ENCODE measurements at regions not wholly inside any gene's neighbourhood (a gene's known extent, or its start where the extent isn't known, plus 50 kb on each side); places are given as distances from the start of the nearest gene placed in this dataset.

- no peak for DNase-seq
These were observed 275.2 kb downstream of the GXYLT1 start for GRCh38 chr12:41869432-41869831.

DNA sequence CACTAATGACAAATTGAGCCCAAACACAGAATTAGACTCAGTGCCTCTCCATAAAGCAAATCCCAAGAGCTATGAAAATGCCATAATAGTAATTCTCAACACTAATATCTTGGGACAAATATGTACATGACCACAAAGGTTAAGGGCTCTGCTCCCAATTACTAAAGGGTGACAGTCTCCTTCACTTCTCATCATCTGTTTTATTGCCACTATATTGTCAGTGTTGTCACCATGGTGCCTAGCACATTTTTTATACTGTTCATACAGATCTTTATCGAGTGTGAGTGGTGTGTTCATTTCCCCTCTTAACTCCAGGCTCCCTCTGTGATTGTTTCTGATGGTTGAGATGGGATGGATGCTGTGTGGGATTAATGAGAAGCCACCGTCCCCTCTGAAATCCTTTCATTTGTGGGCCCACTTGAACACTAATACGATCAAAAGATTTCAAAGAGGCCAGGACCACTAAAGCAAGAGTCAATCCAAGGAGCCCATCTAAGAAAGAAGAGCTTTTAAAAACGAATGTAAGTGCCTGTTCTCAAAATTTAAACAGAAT is 277.7 kb downstream of the GXYLT1 start:
- DNase-seq: no peak

DNA sequence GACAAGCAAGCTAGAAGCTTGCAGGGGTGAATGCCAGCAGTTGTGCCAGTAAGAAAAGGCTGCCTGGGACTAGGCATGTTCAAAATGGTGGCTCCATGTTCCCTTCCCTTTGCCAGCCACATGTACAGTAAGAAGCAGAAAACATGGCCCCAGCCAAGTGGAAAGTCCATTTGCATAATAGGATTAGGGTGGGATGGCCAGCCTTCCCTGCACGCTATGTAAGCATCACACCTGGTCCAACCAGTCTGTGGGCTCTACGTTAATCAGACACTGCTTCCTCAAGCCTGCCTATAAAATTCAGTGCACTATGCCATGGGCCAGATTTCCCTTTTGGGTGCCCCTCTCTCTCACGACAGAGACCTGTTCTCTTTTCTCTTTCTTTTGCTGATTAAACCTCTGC is 288.4 kb downstream of the GXYLT1 start:
- DNase-seq: no peak

- DNase-seq: no peak
These were observed 294.6 kb downstream of the GXYLT1 start for GRCh38 chr12:41850046-41850445.

DNA sequence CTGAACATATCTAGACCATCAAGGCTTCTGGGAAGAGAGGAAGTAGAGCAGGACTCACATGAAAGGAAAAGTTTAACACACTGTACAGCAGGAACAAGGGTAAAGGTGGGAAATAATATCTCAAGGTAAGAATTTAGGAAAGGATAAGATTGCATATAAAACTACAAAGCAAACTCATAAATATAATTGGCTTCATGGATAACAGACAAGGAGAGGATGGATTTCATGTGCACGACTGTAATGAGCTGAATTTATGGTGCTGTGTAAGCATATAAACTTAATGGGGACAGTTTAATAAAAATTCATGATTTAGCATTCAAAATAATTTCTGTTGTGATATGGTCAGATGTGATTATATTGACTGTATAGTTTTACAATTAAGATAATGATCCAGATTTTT is 298.0 kb downstream of the GXYLT1 start:
- DNase-seq: no peak

DNA sequence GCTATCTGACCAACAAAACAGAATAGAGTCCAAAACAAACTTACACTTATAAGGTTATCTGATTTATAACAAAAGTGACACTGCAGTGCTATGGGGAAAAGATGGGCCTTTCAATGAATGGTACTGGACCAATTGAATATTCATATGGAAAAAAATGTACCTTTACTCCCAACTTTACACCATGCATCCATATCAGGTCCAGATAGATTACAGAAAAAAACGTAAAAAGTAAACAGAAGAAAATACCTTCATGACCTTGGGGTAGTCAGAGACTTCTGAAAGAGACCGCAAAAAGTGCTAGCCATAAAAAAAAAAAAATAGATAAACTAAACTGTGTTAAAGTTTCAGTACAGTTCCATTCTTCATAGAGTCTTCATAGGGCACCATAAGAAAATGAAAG is 308.3 kb downstream of the GXYLT1 start:
- DNase-seq: no peak

DNA sequence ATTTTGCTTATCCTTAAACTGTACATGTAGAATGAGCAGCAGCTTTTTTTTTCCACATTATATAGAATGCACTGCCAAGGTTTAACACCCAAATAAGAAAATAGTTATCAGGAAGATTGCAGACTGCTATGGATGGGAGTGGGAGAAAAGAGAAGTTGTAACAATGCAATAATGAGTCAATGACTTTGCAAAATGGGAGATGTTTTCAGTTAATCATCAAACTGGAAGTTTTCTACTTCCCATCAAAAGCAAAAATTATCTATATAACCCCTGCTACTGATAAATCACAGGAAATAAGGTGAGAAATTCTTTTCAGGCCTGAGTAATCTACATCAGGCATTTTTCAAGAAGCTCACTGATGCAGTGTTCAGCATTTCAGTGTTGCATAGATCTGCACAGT is 309.1 kb downstream of the GXYLT1 start:
- DNase-seq: no peak

- no peak for DNase-seq
These were observed 324.7 kb downstream of the GXYLT1 start for GRCh38 chr12:41819948-41820347.

GRCh38 chr12:41804026-41804425 is 340.6 kb downstream of the GXYLT1 start:
- DNase-seq: no peak

DNA sequence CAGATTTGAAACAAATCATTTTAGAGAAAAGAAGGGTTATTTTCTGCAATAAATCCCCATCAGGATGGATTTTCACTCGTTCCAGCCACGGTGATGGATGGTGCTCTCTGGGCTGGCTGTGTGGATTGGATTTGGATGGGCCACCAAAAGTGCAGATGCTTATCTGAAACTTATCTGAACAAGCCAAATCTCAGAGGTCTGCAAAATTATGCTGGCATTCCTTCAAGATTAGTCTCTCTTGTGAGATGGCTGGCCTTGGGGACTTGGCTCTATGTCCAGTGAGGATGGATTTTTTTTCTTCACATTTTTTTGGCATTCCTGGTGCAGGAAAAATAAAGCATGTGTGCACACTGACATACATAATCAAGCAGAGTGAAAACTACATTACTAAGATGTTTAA is 341.9 kb downstream of the GXYLT1 start:
- no peak for DNase-seq

GRCh38 chr12:41801261-41801660 is 343.4 kb downstream of the GXYLT1 start:
- no peak for DNase-seq

DNA sequence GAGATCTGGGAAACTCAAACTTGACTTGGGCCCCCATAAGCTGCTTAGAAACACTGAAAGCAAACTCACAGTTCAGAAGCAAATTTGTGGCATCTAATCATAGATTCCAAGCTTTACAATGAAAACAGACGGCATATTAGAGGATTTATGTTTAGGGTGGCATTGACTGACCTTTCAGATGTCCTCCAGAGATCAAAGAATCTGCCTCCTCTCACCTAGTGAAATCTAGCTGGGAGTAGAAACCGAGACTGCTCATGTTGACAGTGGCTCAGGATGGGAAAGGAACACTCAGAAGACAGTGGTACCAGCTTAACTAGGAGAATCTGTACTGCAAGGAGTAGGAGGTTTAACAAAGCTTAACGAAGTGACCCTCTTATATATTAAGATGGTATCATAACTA is 345.0 kb downstream of the GXYLT1 start:
- DNase-seq: no peak

DNA sequence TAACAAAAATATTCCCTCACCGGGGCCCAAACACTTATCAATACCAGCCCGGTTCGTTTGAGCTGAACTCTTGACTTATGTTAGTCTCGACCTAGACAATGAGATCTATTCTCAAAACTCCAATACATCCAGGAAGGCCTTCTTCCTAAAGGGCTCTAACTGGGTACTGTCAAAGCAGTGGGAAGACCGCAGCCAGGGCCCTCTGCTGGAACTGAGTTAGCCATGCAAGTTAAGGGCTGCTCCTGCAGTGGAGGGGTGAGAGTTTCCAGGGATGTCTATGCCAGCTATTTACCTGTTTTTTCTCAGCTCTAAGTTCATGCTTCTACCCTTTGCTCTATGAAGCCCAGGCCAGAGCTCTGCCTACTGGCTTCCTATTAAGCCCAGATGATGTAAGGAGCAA is 348.8 kb downstream of the GXYLT1 start:
- no peak for DNase-seq

DNA sequence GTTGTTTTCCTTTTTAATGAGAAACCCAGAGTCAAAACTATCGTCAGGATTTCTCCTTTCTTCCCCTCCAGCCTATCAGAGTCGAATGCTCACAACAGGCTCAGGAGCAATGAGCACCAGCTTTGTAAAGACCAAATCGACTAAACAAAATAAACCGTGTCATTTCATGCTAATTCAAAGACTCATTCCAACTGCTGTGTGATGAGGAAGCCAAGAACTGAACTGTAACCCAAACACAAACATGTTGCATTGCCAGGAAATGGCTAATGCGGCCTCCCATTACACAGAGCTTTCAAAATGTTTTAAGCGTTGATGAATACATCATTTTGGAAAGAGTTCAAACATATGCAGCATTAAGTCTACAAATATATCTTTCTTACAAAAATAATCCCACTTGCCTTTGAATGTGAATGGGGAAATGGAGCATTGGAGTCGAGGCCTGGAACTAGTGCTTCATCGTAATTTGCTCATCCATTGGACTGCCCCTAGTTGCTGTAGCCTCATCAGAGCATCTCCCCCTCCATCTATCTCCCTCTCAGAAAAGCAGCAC is 349.5 kb downstream of the GXYLT1 start:
- no peak for DNase-seq

DNA sequence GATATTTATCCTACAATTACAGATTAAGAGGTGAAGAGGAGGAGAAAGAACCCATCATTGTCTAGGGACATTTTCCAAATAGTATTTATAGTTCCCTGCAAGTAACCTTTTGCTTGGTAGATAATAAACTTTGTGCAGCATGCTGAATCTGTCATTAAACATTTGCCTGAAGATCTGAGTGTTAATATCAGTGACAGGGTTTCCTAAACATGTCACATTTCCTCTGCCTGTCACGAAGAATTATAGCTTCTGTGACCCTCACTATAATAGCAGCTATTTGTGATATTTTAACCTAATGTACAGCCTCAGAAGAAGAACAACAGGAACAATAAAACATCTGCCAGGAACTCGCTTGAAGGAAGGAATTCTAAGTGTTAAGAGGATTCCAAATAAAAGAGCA is 350.3 kb downstream of the GXYLT1 start:
- DNase-seq: no peak

DNA sequence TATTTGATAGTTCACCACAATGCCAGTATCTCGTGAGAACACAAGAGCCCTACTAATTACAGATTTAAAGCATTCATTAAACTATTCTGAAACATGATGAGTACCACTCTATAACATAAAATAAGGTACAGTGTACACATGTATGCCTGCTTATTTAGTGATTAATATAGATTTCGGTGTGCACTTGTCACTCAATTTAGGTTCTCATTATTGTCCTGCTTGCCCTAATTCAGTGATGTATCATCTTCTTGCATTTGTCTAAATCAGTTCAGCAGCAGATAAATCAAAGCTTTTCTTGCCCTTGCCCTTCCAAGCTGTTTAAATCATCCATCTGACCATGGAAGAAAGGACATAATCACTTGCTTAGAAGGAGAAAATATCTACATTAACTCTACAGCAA is 359.7 kb downstream of the GXYLT1 start:
- DNase-seq: no peak

DNA sequence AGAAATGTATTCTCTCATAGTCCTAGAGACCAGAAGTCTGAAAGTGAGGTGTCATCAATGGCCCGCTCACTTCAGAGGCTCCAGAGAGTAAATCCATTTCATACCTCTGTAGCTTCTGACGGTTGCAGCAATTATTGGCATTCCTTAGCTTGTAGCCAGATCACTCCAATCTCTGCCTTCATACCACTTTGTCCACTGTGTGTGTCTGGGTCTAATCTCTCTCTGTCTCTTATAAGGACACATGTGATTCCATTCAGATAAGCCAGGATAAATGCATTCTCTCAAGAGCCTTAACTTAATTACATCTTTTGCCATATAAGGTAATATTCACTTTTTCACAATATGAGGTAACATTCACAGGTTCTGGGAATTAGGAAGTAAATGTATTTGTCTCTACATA is 365.7 kb downstream of the GXYLT1 start:
- no peak for DNase-seq

DNA sequence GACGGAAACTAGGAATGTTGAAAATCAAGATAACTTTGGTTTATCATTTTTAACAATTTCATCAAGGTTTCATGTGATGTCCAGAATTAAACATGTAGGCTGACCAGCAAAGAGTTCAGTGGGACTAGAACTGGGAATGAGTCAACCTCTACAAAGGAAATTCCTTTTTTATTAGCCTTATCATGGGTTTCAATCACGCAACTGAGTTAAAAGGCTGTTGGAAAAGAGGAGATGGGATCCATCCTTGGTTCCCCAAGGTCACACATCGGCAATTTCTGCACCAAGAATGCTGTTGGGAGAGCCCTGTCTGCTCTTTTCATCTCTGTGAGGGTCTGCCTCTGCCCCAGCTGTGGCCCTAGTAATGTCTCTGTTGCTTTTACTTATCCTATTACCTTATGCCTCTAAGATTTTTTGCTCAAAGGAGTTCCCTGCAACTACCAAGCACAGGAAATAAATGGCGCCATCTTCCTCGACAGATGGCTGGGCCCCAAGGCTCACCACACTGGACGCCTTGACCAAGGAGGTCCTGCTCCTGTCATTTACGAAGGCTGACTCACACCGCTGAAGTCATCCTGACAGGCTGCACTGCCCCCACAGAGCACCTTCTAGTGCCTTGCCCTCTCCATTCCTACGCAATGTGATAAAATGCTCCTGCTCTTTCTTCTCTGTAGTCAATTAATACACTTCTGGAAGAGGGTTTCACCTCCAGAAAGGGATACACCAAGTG is 367.4 kb downstream of the GXYLT1 start:
- DNase-seq: no peak

GRCh38 chr12:41772478-41772877 is 372.2 kb downstream of the GXYLT1 start:
- no peak for DNase-seq

- DNase-seq: no peak
These were observed 374.9 kb downstream of the GXYLT1 start for GRCh38 chr12:41769810-41770209.

GRCh38 chr12:41768456-41768855 is 376.2 kb downstream of the GXYLT1 start:
- no peak for DNase-seq

DNA sequence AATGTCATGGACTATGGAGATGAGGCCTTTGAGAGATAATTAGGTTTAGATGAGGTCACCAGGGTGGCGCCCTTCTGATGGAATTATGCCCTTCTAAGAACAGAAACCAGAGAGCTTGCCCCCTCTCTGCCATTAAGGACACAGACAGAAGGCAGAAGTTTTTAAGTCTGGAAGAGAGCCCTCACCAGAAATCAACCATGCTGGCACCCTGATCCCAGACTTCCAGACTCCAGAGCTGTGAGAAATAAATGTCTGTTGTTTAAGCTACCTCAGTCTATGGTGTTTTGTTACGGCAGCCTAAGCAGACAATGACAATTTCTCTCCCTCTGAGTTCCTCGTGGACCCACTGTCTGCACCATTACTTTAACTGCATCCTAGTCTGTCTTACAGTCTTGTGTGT is 382.0 kb downstream of the GXYLT1 start:
- DNase-seq: no peak

DNA sequence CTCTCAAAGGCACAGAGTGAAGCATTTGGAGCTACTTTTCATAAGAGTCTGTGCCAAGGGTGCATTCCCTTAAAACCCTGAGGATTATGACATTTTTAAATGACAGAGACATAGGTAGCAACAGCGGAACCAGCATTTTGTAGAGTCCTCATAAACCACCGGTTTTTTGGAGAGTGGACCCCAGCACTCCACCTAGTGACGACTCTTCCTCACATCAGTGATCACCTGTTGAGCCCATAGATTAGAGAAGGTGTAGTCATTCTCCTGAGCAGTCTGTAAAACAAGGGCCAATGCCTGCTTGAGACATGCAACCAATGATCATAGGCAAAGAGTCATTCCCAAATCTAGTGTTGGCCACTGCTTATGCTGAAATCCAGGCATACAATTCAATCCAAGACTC is 399.1 kb downstream of the GXYLT1 start:
- DNase-seq: no peak

DNA sequence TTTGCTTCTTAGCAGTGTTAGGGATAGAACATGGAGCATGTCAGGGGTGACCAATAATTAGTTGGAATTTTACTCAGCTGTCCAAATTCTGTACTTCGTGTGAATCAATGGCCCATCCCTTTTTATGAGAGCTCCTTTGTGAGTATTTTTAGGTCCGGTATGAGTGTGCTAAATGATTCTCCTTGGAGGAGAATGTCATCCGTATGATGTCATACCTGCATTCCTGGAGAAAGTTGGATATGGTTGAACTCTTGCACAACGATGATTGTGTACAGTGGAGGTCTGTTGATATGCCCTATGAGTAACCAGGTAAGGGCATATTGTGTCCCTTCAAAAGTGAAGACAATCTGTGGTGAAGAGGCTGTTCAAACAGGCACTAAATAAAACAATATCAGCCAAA is 400.8 kb downstream of the GXYLT1 start:
- DNase-seq: no peak

DNA sequence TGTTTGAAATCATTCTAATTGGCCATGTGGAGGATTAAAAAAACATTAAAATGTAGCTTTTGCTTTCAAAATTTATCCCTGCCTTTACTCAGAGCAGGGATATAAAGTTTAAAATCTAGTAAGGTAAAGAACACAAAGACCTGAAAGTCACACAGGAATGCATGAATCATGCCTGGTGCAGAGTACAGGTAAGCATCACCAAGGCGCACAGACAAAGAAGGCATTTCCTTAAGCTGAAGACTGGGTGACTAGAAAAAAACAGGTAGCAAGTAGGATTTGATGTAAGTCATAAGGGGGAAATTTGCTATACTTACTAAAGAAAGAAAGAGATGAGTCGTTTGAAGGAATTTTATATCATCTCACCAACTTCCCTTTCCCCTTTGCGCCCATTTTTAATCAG is 405.6 kb downstream of the GXYLT1 start:
- DNase-seq: no peak

All from T1000 (cell line).